Adrenal gland (tissue), 5 donors: ENCODE measurements at regions not wholly inside any gene's neighbourhood (a gene's known extent, or its start where the extent isn't known, plus 50 kb on each side); places are given as distances from the start of the nearest gene placed in this dataset.

ENCODE experiments used
- CTCF ChIP-seq, 6 experiments: fragments of 450-650 bp in 4 of 6; fragments of 200-600 bp in 2 of 6; sonication (generic) in 1 of 6; IDR thresholded peaks; 1 replicate in 5 of 6; 2 replicates in 1 of 6; pipeline versions ENCODE4 v1.5.1 to v1.8.0; 2016 to 2021; ENCODE audit warnings: antibody characterized with exemption in 6 of 6, mild to moderate bottlenecking in 2 of 6, moderate library complexity in 1 of 6
- POLR2A ChIP-seq, 2 donors: fragments of 450-650 bp; IDR thresholded peaks; one replicate each; pipeline ENCODE4 v1.6.1; 2017; ENCODE audit warnings: antibody characterized with exemption in 2 of 2, mild to moderate bottlenecking in 2 of 2, moderate library complexity in 1 of 2
- donor health status: DM: no; HTN: no; CAD: no.

DNA sequence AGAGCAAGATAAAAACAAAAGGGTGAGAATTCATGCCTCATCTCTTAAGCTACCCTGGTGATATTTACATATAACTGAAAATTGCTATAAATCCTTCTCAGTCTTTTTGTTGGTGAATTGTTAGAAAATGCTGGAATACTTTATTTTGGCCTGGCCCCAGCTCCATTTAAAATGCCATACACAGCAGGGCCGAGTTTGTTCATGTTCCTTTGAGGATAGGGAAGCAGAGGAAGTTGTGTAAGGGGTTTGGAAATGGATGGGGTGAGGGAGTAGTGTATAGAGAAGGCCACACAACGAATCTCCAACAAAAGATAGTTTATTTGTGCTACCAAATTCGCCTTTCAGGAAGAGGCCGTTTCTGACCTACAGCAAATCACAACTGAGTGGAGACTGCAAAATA lies 78.6 kb upstream of the ADAMTS9 start:
- TF ChIP-seq CTCF (IDR thresholded peaks at IDR 0.05) = no peak
- TF ChIP-seq POLR2A (IDR thresholded peaks at IDR 0.05) = no peak
